Mammary epithelial cell (primary cell): ENCODE measurements at regions not wholly inside any gene's neighbourhood (a gene's known extent, or its start where the extent isn't known, plus 50 kb on each side); places are given as distances from the start of the nearest gene placed in this dataset.

Experiments
- EZH2 ChIP-seq: IDR thresholded peaks from 2 replicates; pipeline ENCODE4 v1.6.1; 2012; ENCODE audit warnings: low read length, inconsistent platforms, borderline replicate concordance
- TF ChIP-seq, protein P1 (sequence below), 2 donors: IDR thresholded peaks in 1 of 2; conservative IDR thresholded peaks in 1 of 2; 2 replicates each; pipeline ENCODE4 v1.5.1; 2011 to 2012; ENCODE audit warnings: inconsistent platforms in 2 of 2, low read length in 2 of 2, mild to moderate bottlenecking in 2 of 2, control low read depth in 1 of 2, low read depth in 1 of 2; ENCODE audit not compliant: insufficient read depth in 1 of 2; ENCODE audit errors: extremely low read depth in 1 of 2

DNA sequence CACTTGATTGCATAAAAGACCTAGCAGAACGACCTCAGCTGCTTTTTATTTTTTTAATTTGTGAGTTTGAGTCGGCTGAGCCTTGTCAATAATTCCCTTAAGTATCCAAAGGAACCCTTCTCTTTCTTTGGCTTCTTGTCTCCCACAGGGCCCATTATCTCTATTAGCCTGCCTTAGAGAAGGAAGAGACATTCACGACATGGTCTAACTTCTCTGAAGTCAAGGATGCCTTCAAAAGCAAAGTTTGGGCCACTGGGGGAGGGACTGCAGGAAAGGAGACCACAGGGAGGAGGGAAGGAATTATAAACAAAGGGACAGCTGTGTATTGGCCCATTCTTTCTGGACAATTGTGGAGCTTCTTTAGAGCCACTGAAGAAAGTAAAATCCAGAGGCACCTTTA, 126.4 kb downstream of the BRMS1L start:
- TF ChIP-seq, protein P1, sequence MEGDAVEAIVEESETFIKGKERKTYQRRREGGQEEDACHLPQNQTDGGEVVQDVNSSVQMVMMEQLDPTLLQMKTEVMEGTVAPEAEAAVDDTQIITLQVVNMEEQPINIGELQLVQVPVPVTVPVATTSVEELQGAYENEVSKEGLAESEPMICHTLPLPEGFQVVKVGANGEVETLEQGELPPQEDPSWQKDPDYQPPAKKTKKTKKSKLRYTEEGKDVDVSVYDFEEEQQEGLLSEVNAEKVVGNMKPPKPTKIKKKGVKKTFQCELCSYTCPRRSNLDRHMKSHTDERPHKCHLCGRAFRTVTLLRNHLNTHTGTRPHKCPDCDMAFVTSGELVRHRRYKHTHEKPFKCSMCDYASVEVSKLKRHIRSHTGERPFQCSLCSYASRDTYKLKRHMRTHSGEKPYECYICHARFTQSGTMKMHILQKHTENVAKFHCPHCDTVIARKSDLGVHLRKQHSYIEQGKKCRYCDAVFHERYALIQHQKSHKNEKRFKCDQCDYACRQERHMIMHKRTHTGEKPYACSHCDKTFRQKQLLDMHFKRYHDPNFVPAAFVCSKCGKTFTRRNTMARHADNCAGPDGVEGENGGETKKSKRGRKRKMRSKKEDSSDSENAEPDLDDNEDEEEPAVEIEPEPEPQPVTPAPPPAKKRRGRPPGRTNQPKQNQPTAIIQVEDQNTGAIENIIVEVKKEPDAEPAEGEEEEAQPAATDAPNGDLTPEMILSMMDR (conservative IDR thresholded peaks at IDR 0.05 in 1 of 2, IDR thresholded peaks at IDR 0.05 in 1 of 2; ENCODE audit: extremely low read depth in 1 of 2, insufficient read depth in 1 of 2, low read depth in 1 of 2, low read length in 2 of 2): no peak
- TF ChIP-seq EZH2: no peak
